GM18511 (cell line): ENCODE measurements at regions not wholly inside any gene's neighbourhood (a gene's known extent, or its start where the extent isn't known, plus 50 kb on each side); places are given as distances from the start of the nearest gene placed in this dataset.

Experiments
- ATAC-seq: cut with Tn5 transposase; IDR thresholded peaks from one replicate; pipeline ENCODE4 v1.9.1; 2021; ENCODE audit warnings: mild to moderate bottlenecking, moderate library complexity; ENCODE audit not compliant: unreplicated experiment

GRCh38 chr16:85187447-85187846 lies 75.2 kb upstream of the CIBAR2 start:
- ATAC-seq: no peak

GRCh38 chr16:85187886-85188285 lies 75.6 kb upstream of the CIBAR2 start:
- ATAC-seq: no peak

- ATAC-seq: no peak
Measured at GRCh38 chr16:85188822-85189672, 76.8 kb upstream of the CIBAR2 start.

GRCh38 chr16:85190572-85190971 lies 78.3 kb upstream of the CIBAR2 start:
- ATAC-seq: no peak

- ATAC-seq: no peak
Measured at GRCh38 chr16:85191341-85191965, 79.2 kb upstream of the CIBAR2 start.

GRCh38 chr16:85192238-85193114 lies 80.2 kb upstream of the CIBAR2 start:
- ATAC-seq: no peak

GRCh38 chr16:85193115-85193493 lies 80.8 kb upstream of the CIBAR2 start:
- no peak for ATAC-seq

- no peak for ATAC-seq
Measured at GRCh38 chr16:85193876-85194275, 81.6 kb upstream of the CIBAR2 start.

GRCh38 chr16:85194307-85195270 lies 82.3 kb upstream of the CIBAR2 start:
- ATAC-seq: no peak

GRCh38 chr16:85195271-85195647 lies 83.0 kb upstream of the CIBAR2 start:
- no peak for ATAC-seq

GRCh38 chr16:85195900-85196772 lies 83.9 kb upstream of the CIBAR2 start:
- no peak for ATAC-seq

- ATAC-seq: no peak
Measured at GRCh38 chr16:85196976-85197375, 84.7 kb upstream of the CIBAR2 start.

- no peak for ATAC-seq
Measured at GRCh38 chr16:85197611-85198566, 85.6 kb upstream of the CIBAR2 start.

- ATAC-seq: no peak
Measured at GRCh38 chr16:85199069-85199725, 86.9 kb upstream of the CIBAR2 start.

GRCh38 chr16:85199880-85200279 lies 87.6 kb upstream of the CIBAR2 start:
- no peak for ATAC-seq

GRCh38 chr16:85200471-85201278 lies 88.4 kb upstream of the CIBAR2 start:
- no peak for ATAC-seq

- no peak for ATAC-seq
Measured at GRCh38 chr16:85201574-85201973, 89.3 kb upstream of the CIBAR2 start.
